Non-pigmented ciliary epithelial cell (primary cell): ENCODE measurements at regions not wholly inside any gene's neighbourhood (a gene's known extent, or its start where the extent isn't known, plus 50 kb on each side); places are given as distances from the start of the nearest gene placed in this dataset.
A peak's percentile ranks its signal among the peaks of the same experiment; 100 is the strongest.

Experiments
- DNase-seq: peaks from one replicate; pipeline ENCODE4 v3.0.0-alpha.2; 2010; ENCODE audit warnings: low read depth

GRCh38 chr2:64854773-64855237, 134.4 kb upstream of the SLC1A4 start:
- no peak for DNase-seq

GRCh38 chr2:64857581-64858471, 131.4 kb upstream of the SLC1A4 start:
- no peak for DNase-seq

GRCh38 chr2:64858541-64859311, 130.5 kb upstream of the SLC1A4 start:
- no peak for DNase-seq

GRCh38 chr2:64859312-64860212, 129.6 kb upstream of the SLC1A4 start:
- peak; percentile 67 for DNase-seq

GRCh38 chr2:64860276-64860885, 128.8 kb upstream of the SLC1A4 start:
- no peak for DNase-seq

GRCh38 chr2:64860936-64861335, 128.3 kb upstream of the SLC1A4 start:
- no peak for DNase-seq

- no peak for DNase-seq
Measured at GRCh38 chr2:64861452-64862397, 127.5 kb upstream of the SLC1A4 start.

- no peak for DNase-seq
Measured at GRCh38 chr2:64862623-64863022, 126.6 kb upstream of the SLC1A4 start.

- DNase-seq, result no peak
Measured at GRCh38 chr2:64863097-64863820, 125.9 kb upstream of the SLC1A4 start.

- DNase-seq, result no peak
Measured at GRCh38 chr2:64865073-64865830, 123.9 kb upstream of the SLC1A4 start.

GRCh38 chr2:64865831-64866345, 123.3 kb upstream of the SLC1A4 start:
- DNase-seq, result no peak

GRCh38 chr2:64866797-64867196, 122.4 kb upstream of the SLC1A4 start:
- peak; percentile 77 for DNase-seq

- DNase-seq, result no peak
Measured at GRCh38 chr2:64867253-64867996, 121.8 kb upstream of the SLC1A4 start.

GRCh38 chr2:64869126-64869525, 120.1 kb upstream of the SLC1A4 start:
- DNase-seq, result no peak

GRCh38 chr2:64873472-64873924, 115.7 kb upstream of the SLC1A4 start:
- no peak for DNase-seq

- no peak for DNase-seq
Measured at GRCh38 chr2:64874593-64874992, 114.6 kb upstream of the SLC1A4 start.

GRCh38 chr2:64875368-64875767, 113.8 kb upstream of the SLC1A4 start:
- DNase-seq, result no peak

GRCh38 chr2:64876137-64876647, 113.0 kb upstream of the SLC1A4 start:
- peak; percentile 60 for DNase-seq
